HG02571 (cell line): ENCODE measurements at regions not wholly inside any gene's neighbourhood (a gene's known extent, or its start where the extent isn't known, plus 50 kb on each side); places are given as distances from the start of the nearest gene placed in this dataset.
"Not testable (repeated sequence)": the region's sequence is repeated elsewhere in the genome, so short reads cannot be mapped to it uniquely, and the experiment has no call there.

Source experiments
- ATAC-seq: cut with Tn5 transposase; IDR thresholded peaks from one replicate; pipeline ENCODE4 v1.9.1; 2021; ENCODE audit warnings: mild to moderate bottlenecking, moderate library complexity; ENCODE audit not compliant: unreplicated experiment

- ATAC-seq, result no peak
These were observed 50.6 kb upstream of the SLC44A3 start for GRCh38 chr1:94769551-94769950.

GRCh38 chr1:94768036-94768435 is 52.1 kb upstream of the SLC44A3 start:
- ATAC-seq, result no peak

GRCh38 chr1:94765958-94766357 is 54.2 kb upstream of the SLC44A3 start:
- no peak for ATAC-seq

- ATAC-seq, result no peak
These were observed 61.0 kb upstream of the SLC44A3 start for GRCh38 chr1:94759188-94759587.

- no peak for ATAC-seq
These were observed 62.2 kb upstream of the SLC44A3 start for GRCh38 chr1:94757931-94758330.

- no peak for ATAC-seq
These were observed 64.5 kb upstream of the SLC44A3 start for GRCh38 chr1:94755675-94756074.

GRCh38 chr1:94755016-94755415 is 65.1 kb upstream of the SLC44A3 start:
- not testable (repeated sequence) for ATAC-seq

GRCh38 chr1:94754570-94754969 is 65.6 kb upstream of the SLC44A3 start:
- ATAC-seq, result no peak

GRCh38 chr1:94754095-94754494 is 66.1 kb upstream of the SLC44A3 start:
- ATAC-seq, result no peak

GRCh38 chr1:94753171-94753972 is 66.8 kb upstream of the SLC44A3 start:
- no peak for ATAC-seq

- not testable (repeated sequence) for ATAC-seq
These were observed 68.7 kb upstream of the SLC44A3 start for GRCh38 chr1:94751483-94751882.

- no peak for ATAC-seq
These were observed 73.3 kb upstream of the SLC44A3 start for GRCh38 chr1:94746635-94747525.

- ATAC-seq, result no peak
These were observed 74.4 kb upstream of the SLC44A3 start for GRCh38 chr1:94745742-94746141.

- no peak for ATAC-seq
These were observed 76.3 kb upstream of the SLC44A3 start for GRCh38 chr1:94743862-94744261.

- no peak for ATAC-seq
These were observed 78.2 kb upstream of the SLC44A3 start for GRCh38 chr1:94741996-94742395.

GRCh38 chr1:94741510-94741909 is 78.6 kb upstream of the SLC44A3 start:
- ATAC-seq, result no peak

GRCh38 chr1:94739521-94740061 is 80.6 kb upstream of the SLC44A3 start:
- ATAC-seq, result no peak

- no peak for ATAC-seq
These were observed 81.8 kb upstream of the SLC44A3 start for GRCh38 chr1:94738371-94738770.

- ATAC-seq, result no peak
These were observed 82.8 kb upstream of the SLC44A3 start for GRCh38 chr1:94737124-94737998.

- no peak for ATAC-seq
These were observed 83.6 kb upstream of the SLC44A3 start for GRCh38 chr1:94736549-94736948.

GRCh38 chr1:94736073-94736472 is 84.1 kb upstream of the SLC44A3 start:
- no peak for ATAC-seq
